IMR-90 (cell line): ENCODE measurements at regions not wholly inside any gene's neighbourhood (a gene's known extent, or its start where the extent isn't known, plus 50 kb on each side); places are given as distances from the start of the nearest gene placed in this dataset.

ENCODE experiments used
- ATAC-seq: fragments of 200-7000 bp; cut with Tn5 transposase; 2 replicates; pipeline ENCODE4 v1.9.1; 2020; ENCODE audit warnings: low read depth, mild to moderate bottlenecking, moderate library complexity
- BruUV-seq: library from RNA; stranded (reverse); fragments of 400-500 nt; replicated peaks from 2 replicates; lab custom pipeline; 2021; lab: Mats Ljungman, UMichigan
- CTCF ChIA-PET: fragments of 300-600 bp; formaldehyde crosslinking; extraction: SDS; loops from one replicate; lab custom pipeline; 2021; ENCODE audit warnings: antibody characterized with exemption; lab: Yijun Ruan, JAX
- POLR2A ChIA-PET: fragments of 300-600 bp; sonication (Branson Sonifier 250); formaldehyde crosslinking; loops from one replicate; lab custom pipeline; 2022; ENCODE audit warnings: antibody characterized with exemption; ENCODE audit not compliant: unreplicated experiment; lab: Charles Lee
- DNase-seq: peaks from one replicate; pipeline ENCODE4 v3.0.0; 2013
- H2AFZ ChIP-seq: replicated peaks from 2 replicates; pipeline ENCODE3; 2013; ENCODE audit warnings: low read length, mild to moderate bottlenecking; ENCODE audit not compliant: poor library complexity
- H2AK5ac ChIP-seq: 2 replicates; pipeline ENCODE4 v1.6.1; 2013; ENCODE audit warnings: low read depth, low read length, inconsistent platforms
- H2AK9ac ChIP-seq: replicated peaks from 2 replicates; pipeline ENCODE3; 2013; ENCODE audit warnings: mild to moderate bottlenecking, low read depth, low read length, moderate library complexity; ENCODE audit not compliant: poor library complexity
- H2BK120ac ChIP-seq: 2 replicates; pipeline ENCODE4 v1.6.1; 2013; ENCODE audit warnings: low read depth, low read length, inconsistent platforms
- H2BK15ac ChIP-seq: 3 replicates; pipeline ENCODE4 v1.6.1; 2013; ENCODE audit warnings: low read depth, low read length, inconsistent platforms
- H2BK20ac ChIP-seq: 2 replicates; pipeline ENCODE4 v1.6.1; 2013; ENCODE audit warnings: low read depth, mild to moderate bottlenecking, inconsistent platforms, low read length, moderate library complexity
- H2BK5ac ChIP-seq: 2 replicates; pipeline ENCODE4 v1.6.1; 2013; ENCODE audit warnings: mild to moderate bottlenecking, low read depth, low read length, inconsistent platforms; ENCODE audit not compliant: poor library complexity, severe bottlenecking
- H3K14ac ChIP-seq: replicated peaks from 2 replicates; pipeline ENCODE4 v1.6.1; 2013; ENCODE audit warnings: low read depth, low read length, inconsistent platforms
- H3K18ac ChIP-seq: 2 replicates; pipeline ENCODE4 v1.6.1; 2013; ENCODE audit warnings: low read depth, low read length, control low read depth
- H3K23ac ChIP-seq: 2 replicates; pipeline ENCODE4 v1.6.1; 2013; ENCODE audit warnings: low read depth, low read length, inconsistent platforms
- H3K27ac ChIP-seq: 2 replicates; pipeline ENCODE4 v1.5.1; 2013; ENCODE audit warnings: mild to moderate bottlenecking, control low read depth, low read length; ENCODE audit not compliant: insufficient read depth
- H3K27me3 ChIP-seq: 2 replicates; pipeline ENCODE4 v1.6.1; 2013; ENCODE audit warnings: low read length; ENCODE audit not compliant: control insufficient read depth, insufficient read depth
- H3K36me3 ChIP-seq: 2 replicates; pipeline ENCODE4 v1.6.1; 2013; ENCODE audit warnings: low read length, mixed read lengths; ENCODE audit not compliant: control insufficient read depth, insufficient read depth
- H3K4ac ChIP-seq: 2 replicates; pipeline ENCODE4 v1.6.1; 2013; ENCODE audit warnings: low read depth, low read length, inconsistent platforms
- H3K4me1 ChIP-seq: 2 replicates; pipeline ENCODE4 v1.6.1; 2013; ENCODE audit warnings: low read length, mixed read lengths; ENCODE audit not compliant: control insufficient read depth, insufficient read depth
- H3K4me2 ChIP-seq: 2 replicates; pipeline ENCODE4 v1.6.1; 2013; ENCODE audit warnings: low read depth, mild to moderate bottlenecking, control low read depth, low read length, moderate library complexity
- H3K4me3 ChIP-seq: 2 replicates; pipeline ENCODE4 v1.5.1; 2013; ENCODE audit warnings: low read depth, mild to moderate bottlenecking, control low read depth, low read length, moderate library complexity; ENCODE audit not compliant: insufficient read depth
- H3K56ac ChIP-seq: 2 replicates; pipeline ENCODE4 v1.6.1; 2013; ENCODE audit warnings: low read length, inconsistent platforms; ENCODE audit not compliant: insufficient read depth; ENCODE audit errors: extremely low read depth
- H3K79me1 ChIP-seq, 2 experiments: 2 replicates each; pipeline ENCODE4 v1.6.1; 2013; ENCODE audit warnings: low read length in 2 of 2, inconsistent platforms in 1 of 2, low read depth in 1 of 2
- H3K9ac ChIP-seq: 2 replicates; pipeline ENCODE4 v1.6.1; 2013; ENCODE audit warnings: low read depth, low read length, control low read depth
- H3K9me1 ChIP-seq: 2 replicates; pipeline ENCODE4 v1.6.1; 2013; ENCODE audit warnings: low read length, inconsistent platforms; ENCODE audit not compliant: insufficient read depth
- H3K9me3 ChIP-seq: 2 replicates; pipeline ENCODE4 v1.6.1; 2013; ENCODE audit warnings: low read length; ENCODE audit not compliant: control insufficient read depth, insufficient read depth
- H4K20me1 ChIP-seq: 2 replicates; pipeline ENCODE4 v1.6.1; 2013; ENCODE audit warnings: low read length, inconsistent platforms; ENCODE audit not compliant: insufficient read depth
- H4K5ac ChIP-seq: 2 replicates; pipeline ENCODE4 v1.6.1; 2013; ENCODE audit warnings: mild to moderate bottlenecking, low read depth, low read length, control low read depth
- H4K8ac ChIP-seq, 2 experiments: 2 replicates each; pipeline ENCODE4 v1.6.1; 2013; ENCODE audit warnings: low read depth in 2 of 2, low read length in 2 of 2, control low read depth in 1 of 2, inconsistent platforms in 1 of 2
- H4K91ac ChIP-seq: 2 replicates; pipeline ENCODE4 v1.6.1; 2013; ENCODE audit warnings: low read depth, low read length, inconsistent platforms; ENCODE audit not compliant: insufficient read depth
- BHLHE40 ChIP-seq: fragments of 150-350 bp; IDR thresholded peaks from 2 replicates; pipeline ENCODE4 v1.6.1; 2016; ENCODE audit warnings: mild to moderate bottlenecking, low read depth, low read length
- CEBPB ChIP-seq: IDR thresholded peaks from 2 replicates; pipeline ENCODE4 v1.6.1; 2012; ENCODE audit warnings: low read depth, low read length, improper control_type of control experiment
- CHD1 ChIP-seq: IDR thresholded peaks from 2 replicates; pipeline ENCODE4 v1.6.1; 2012; ENCODE audit warnings: low read depth, low read length, improper control_type of control experiment
- CTCF ChIP-seq: conservative IDR thresholded peaks from 2 replicates; pipeline ENCODE4 v1.5.1; 2012; ENCODE audit warnings: mild to moderate bottlenecking, low read depth, low read length, improper control_type of control experiment
- ELK1 ChIP-seq: fragments of 150-350 bp; IDR thresholded peaks from 2 replicates; pipeline ENCODE4 v1.6.1; 2016; ENCODE audit warnings: low read depth, mild to moderate bottlenecking, low read length, moderate library complexity, borderline replicate concordance
- FOS ChIP-seq: fragments of 150-350 bp; IDR thresholded peaks from 2 replicates; pipeline ENCODE4 v1.6.1; 2016; ENCODE audit warnings: low read depth, low read length
- MAFK ChIP-seq: IDR thresholded peaks from 2 replicates; pipeline ENCODE4 v1.6.1; 2012; ENCODE audit warnings: low read depth, low read length, improper control_type of control experiment
- MAZ ChIP-seq: IDR thresholded peaks from 2 replicates; pipeline ENCODE4 v1.6.1; 2012; ENCODE audit warnings: low read depth, mild to moderate bottlenecking, low read length, improper control_type of control experiment, moderate library complexity, borderline replicate concordance
- MXI1 ChIP-seq: IDR thresholded peaks from 2 replicates; pipeline ENCODE4 v1.6.1; 2012; ENCODE audit warnings: low read depth, mild to moderate bottlenecking, low read length, moderate library complexity, borderline replicate concordance
- NFE2L2 ChIP-seq: fragments of 150-350 bp; IDR thresholded peaks from 2 replicates; pipeline ENCODE4 v1.6.1; 2016; ENCODE audit warnings: low read depth, mild to moderate bottlenecking, low read length
- POLR2A ChIP-seq: IDR thresholded peaks from 2 replicates; pipeline ENCODE4 v1.6.1; 2012; ENCODE audit warnings: mild to moderate bottlenecking, low read depth, low read length
- RAD21 ChIP-seq: IDR thresholded peaks from 2 replicates; pipeline ENCODE4 v1.6.1; 2012; ENCODE audit warnings: low read length, improper control_type of control experiment
- RCOR1 ChIP-seq: IDR thresholded peaks from 2 replicates; pipeline ENCODE4 v1.6.1; 2012; ENCODE audit warnings: mild to moderate bottlenecking, low read length, improper control_type of control experiment; ENCODE audit not compliant: insufficient replicate concordance
- RFX5 ChIP-seq: IDR thresholded peaks from 2 replicates; pipeline ENCODE4 v1.8.0; 2012; ENCODE audit warnings: low read depth, mild to moderate bottlenecking, low read length, moderate library complexity
- SMC3 ChIP-seq: fragments of 150-350 bp; IDR thresholded peaks from 2 replicates; pipeline ENCODE4 v1.6.1; 2016; ENCODE audit warnings: low read depth, mild to moderate bottlenecking, antibody characterized with exemption, low read length, moderate library complexity
- USF2 ChIP-seq: fragments of 150-350 bp; IDR thresholded peaks from 2 replicates; pipeline ENCODE4 v1.6.1; 2017; ENCODE audit warnings: mild to moderate bottlenecking, antibody characterized with exemption, low read length, low read depth
- dilution Hi-C: fragments of 300-500 bp; cut with HindIII; formaldehyde crosslinking; loops from one replicate; pipeline ENCODE4 v1.14.3; 2018; ENCODE audit warnings: low sequenced_read_pairs; ENCODE audit not compliant: unreplicated experiment
- in situ Hi-C: fragments of 300-500 bp; cut with MboI; formaldehyde crosslinking; loops from 3 replicates; pipeline ENCODE4 v1.14.3; 2019; ENCODE audit warnings: low sequenced_read_pairs, inconsistent platforms, mixed read lengths
- intact Hi-C: fragments of 100-400 bp; cut with micrococcal nuclease; formaldehyde crosslinking; loops from 2 replicates; pipeline ENCODE4 v1.10.0; 2022

- Histone ChIP-seq H3K14ac (no peak overlapping the region), H3K9me3 (peaks cover 7% of the 10 kb centered on the region)
Measured at GRCh38 chr1:166597516-166597915, 241.8 kb upstream of the POGK start.

More at GRCh38 chr1:166597516-166597915, 241.8 kb upstream of the POGK start:
- dilution Hi-C loops (no loop called here), in situ Hi-C loops (no loop called here), intact Hi-C loops (no loop called here)
- BruUV-seq: no TSS peak
- DNase-seq: no peak
- Histone ChIP-seq H2BK20ac (no peak overlapping the region), H4K91ac (no peak overlapping the region), H2BK120ac (no peak overlapping the region), H3K4me1 (no peaks in the 10 kb centered on the region), H3K9ac (no peak overlapping the region), H2BK15ac (no peak overlapping the region), H3K56ac (no peak overlapping the region), H4K8ac (no peak overlapping the region), H2AK5ac (no peak overlapping the region), H2AK9ac (no peak overlapping the region), H2AFZ (no peak overlapping the region), H3K23ac (no peak overlapping the region), H3K27ac (no peak overlapping the region), H2BK5ac (no peak overlapping the region), H3K4me3 (no peak overlapping the region), H3K9me1 (no peaks in the 10 kb centered on the region), H3K4ac (no peak overlapping the region), H3K27me3 (no peaks in the 10 kb centered on the region), H4K5ac (no peak overlapping the region), H3K36me3 (no peaks in the 10 kb centered on the region), H3K18ac (no peak overlapping the region), H4K20me1 (no peaks in the 10 kb centered on the region), H3K4me2 (no peak overlapping the region), H3K79me1 (no peaks in the 10 kb centered on the region)
- CTCF ChIA-PET: no interaction called here
- no peak for ATAC-seq
- TF ChIP-seq MAFK: no peak
- no peak for TF ChIP-seq CEBPB
- TF ChIP-seq NFE2L2: no peak
- no peak for TF ChIP-seq FOS
- TF ChIP-seq BHLHE40: no peak
- TF ChIP-seq MXI1: no peak
- TF ChIP-seq CHD1: no peak
- no peak for TF ChIP-seq RAD21
- no peak for TF ChIP-seq ELK1
- TF ChIP-seq CTCF: no peak
- TF ChIP-seq RCOR1: no peak
- no peak for TF ChIP-seq USF2
- no peak for TF ChIP-seq MAZ
- no peak for TF ChIP-seq RFX5
- TF ChIP-seq SMC3: no peak
- no peak for TF ChIP-seq POLR2A
- POLR2A ChIA-PET: no interaction called here
